PC-9 (cell line): ENCODE measurements at regions not wholly inside any gene's neighbourhood (a gene's known extent, or its start where the extent isn't known, plus 50 kb on each side); places are given as distances from the start of the nearest gene placed in this dataset.

Experiments
- CTCF ChIP-seq: fragments of 200-600 bp; sonication (generic); conservative IDR thresholded peaks from 2 replicates; pipeline ENCODE4 v1.6.1; 2017; ENCODE audit warnings: mixed run types, antibody characterized with exemption, mild to moderate bottlenecking, moderate library complexity
- EZH2 ChIP-seq: fragments of 200-600 bp; sonication (generic); IDR thresholded peaks from 2 replicates; pipeline ENCODE4 v1.8.0; 2017; ENCODE audit warnings: antibody characterized with exemption, low read depth

DNA sequence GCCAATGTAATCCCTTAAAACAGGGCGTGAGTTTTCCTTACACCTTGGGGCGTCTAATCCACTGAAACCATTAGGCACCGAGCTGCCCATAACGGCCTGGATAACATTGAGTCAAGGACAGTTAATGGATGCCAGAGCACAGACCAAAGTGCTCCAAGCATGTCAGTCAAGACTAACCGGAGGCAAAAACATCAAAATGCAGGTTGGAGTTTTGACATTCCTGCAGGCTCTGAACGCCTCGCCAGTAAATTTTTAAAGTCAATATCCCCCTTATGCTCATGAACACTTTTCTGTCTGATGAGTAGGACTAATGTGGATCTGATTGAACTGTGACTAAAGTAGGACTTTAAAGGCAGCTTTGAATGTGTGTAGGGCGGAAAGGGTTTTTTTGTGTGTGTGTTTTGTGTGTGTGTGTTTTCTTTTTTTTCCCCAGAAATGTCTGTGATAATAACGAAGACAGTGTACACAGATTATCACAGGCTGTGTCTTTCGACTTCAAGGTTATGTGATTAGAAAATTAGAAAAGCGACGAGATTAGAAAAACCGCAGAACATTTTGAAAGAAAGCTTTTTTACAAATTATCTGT lies 194.2 kb upstream of the PROX1 start:
- TF ChIP-seq CTCF (no peak), EZH2 (no peak)
